NT2/D1 (cell line): ENCODE measurements at regions not wholly inside any gene's neighbourhood (a gene's known extent, or its start where the extent isn't known, plus 50 kb on each side); places are given as distances from the start of the nearest gene placed in this dataset.
A peak's percentile ranks its signal among the peaks of the same experiment; 100 is the strongest.

ENCODE experiments used
- DNase-seq: peaks from one replicate; pipeline ENCODE4 v3.0.0-alpha.2; 2011; ENCODE audit warnings: low read depth, low spot score
- H3K27me3 ChIP-seq: 2 replicates; pipeline ENCODE4 v1.6.0; 2011; ENCODE audit warnings: mild to moderate bottlenecking; ENCODE audit not compliant: insufficient read length, insufficient read depth
- H3K36me3 ChIP-seq: 2 replicates; pipeline ENCODE4 v1.6.1; 2011; ENCODE audit warnings: mild to moderate bottlenecking, low read length, mixed read lengths; ENCODE audit not compliant: insufficient read depth, insufficient read length
- H3K4me1 ChIP-seq: 2 replicates; pipeline ENCODE4 v1.5.1; 2011; ENCODE audit not compliant: insufficient read depth, insufficient read length
- H3K4me3 ChIP-seq: 2 replicates; pipeline ENCODE4 v1.5.1; 2011; ENCODE audit warnings: low read depth; ENCODE audit not compliant: insufficient read length
- H3K9ac ChIP-seq: 2 replicates; pipeline ENCODE4 v1.6.0; 2011; ENCODE audit warnings: low read depth; ENCODE audit not compliant: insufficient read length
- H3K9me3 ChIP-seq: 2 replicates; pipeline ENCODE4 v1.5.1; 2011; ENCODE audit warnings: mild to moderate bottlenecking, low read length; ENCODE audit not compliant: insufficient read depth
- SUZ12 ChIP-seq: IDR thresholded peaks from 2 replicates; pipeline ENCODE4 v1.6.1; 2011; ENCODE audit not compliant: insufficient read length, insufficient read depth; ENCODE audit errors: extremely low read depth
- YY1 ChIP-seq: IDR thresholded peaks from 2 replicates; pipeline ENCODE4 v1.6.1; 2011; ENCODE audit not compliant: insufficient read length, insufficient read depth
- ZNF274 ChIP-seq: IDR thresholded peaks from 2 replicates; pipeline ENCODE4 v1.6.1; 2011; ENCODE audit warnings: mild to moderate bottlenecking, low read depth, low read length

GRCh38 chr3:178083906-178084866, 452.1 kb upstream of the KCNMB2 start:
- H3K9me3 ChIP-seq, result no peaks in the 10 kb centered on the region
- peaks cover 2% of the 10 kb centered on the region for H3K4me1 ChIP-seq
- no peak for TF ChIP-seq ZNF274
- no peak for TF ChIP-seq SUZ12
- no peak for TF ChIP-seq YY1
- no peaks in the 10 kb centered on the region for H3K36me3 ChIP-seq
- no peak overlapping the region for H3K4me3 ChIP-seq
- H3K9ac ChIP-seq, result no peak overlapping the region
- DNase-seq, result peak; percentile 39
- no peaks in the 10 kb centered on the region for H3K27me3 ChIP-seq

- H3K4me3 ChIP-seq, result no peak overlapping the region
- H3K9ac ChIP-seq, result no peak overlapping the region
- DNase-seq, result peak; percentile 76
- H3K27me3 ChIP-seq, result no peaks in the 10 kb centered on the region
- 0 out of 2 replicates have a peak, but pooled peaks cover under 1% of the 10 kb centered on the region for H3K9me3 ChIP-seq
- H3K4me1 ChIP-seq, result peaks cover 2% of the 10 kb centered on the region
- no peaks in the 10 kb centered on the region for H3K36me3 ChIP-seq
- TF ChIP-seq YY1, result no peak
- no peak for TF ChIP-seq ZNF274
- no peak for TF ChIP-seq SUZ12
These were observed 451.1 kb upstream of the KCNMB2 start for GRCh38 chr3:178084938-178085816.

- Histone ChIP-seq H3K4me1 (peaks cover 2% of the 10 kb centered on the region), H3K27me3 (no peaks in the 10 kb centered on the region), H3K9ac (no peak overlapping the region)
These were observed 450.5 kb upstream of the KCNMB2 start for GRCh38 chr3:178085817-178086123.

GRCh38 chr3:178086144-178086825, 450.0 kb upstream of the KCNMB2 start:
- H3K9me3 ChIP-seq, result peaks cover 3% of the 10 kb centered on the region; the same call in 1 of the 2 replicates
- no peak for TF ChIP-seq SUZ12
- TF ChIP-seq ZNF274, result no peak
- TF ChIP-seq YY1, result no peak

More at GRCh38 chr3:178085817-178086123, 450.5 kb upstream of the KCNMB2 start:
- Histone ChIP-seq H3K4me3 (no peak overlapping the region), H3K36me3 (no peaks in the 10 kb centered on the region), H3K9me3 (peaks cover 3% of the 10 kb centered on the region; the same call in 1 of the 2 replicates)
- DNase-seq, result no peak
- TF ChIP-seq SUZ12 (no peak), YY1 (no peak), ZNF274 (no peak)

GRCh38 chr3:178087376-178087775, 448.9 kb upstream of the KCNMB2 start:
- Histone ChIP-seq H3K9ac (no peak overlapping the region), H3K4me1 (peaks cover 2% of the 10 kb centered on the region), H3K4me3 (no peak overlapping the region), H3K36me3 (no peaks in the 10 kb centered on the region), H3K9me3 (peaks cover 3% of the 10 kb centered on the region; the same call in 1 of the 2 replicates), H3K27me3 (no peaks in the 10 kb centered on the region)
- TF ChIP-seq SUZ12 (no peak), YY1 (no peak), ZNF274 (no peak)
- no peak for DNase-seq

More at GRCh38 chr3:178086144-178086825, 450.0 kb upstream of the KCNMB2 start:
- no peak overlapping the region for H3K9ac ChIP-seq
- H3K4me1 ChIP-seq, result peaks cover 2% of the 10 kb centered on the region
- H3K4me3 ChIP-seq, result no peak overlapping the region
- no peaks in the 10 kb centered on the region for H3K27me3 ChIP-seq
- DNase-seq, result no peak
- H3K36me3 ChIP-seq, result no peaks in the 10 kb centered on the region

- TF ChIP-seq ZNF274, result no peak
- TF ChIP-seq SUZ12, result no peak
- TF ChIP-seq YY1, result no peak
- Histone ChIP-seq H3K9me3 (peaks cover 3% of the 10 kb centered on the region), H3K4me1 (peaks cover 2% of the 10 kb centered on the region), H3K9ac (no peak overlapping the region), H3K27me3 (no peaks in the 10 kb centered on the region), H3K36me3 (no peaks in the 10 kb centered on the region), H3K4me3 (no peak overlapping the region)
- no peak for DNase-seq
These were observed 447.3 kb upstream of the KCNMB2 start for GRCh38 chr3:178088963-178089362.
